ENCODE measurements at regions not wholly inside any gene's neighbourhood (a gene's known extent, or its start where the extent isn't known, plus 50 kb on each side); places are given as distances from the start of the nearest gene placed in this dataset.
A peak's percentile ranks its signal among the peaks of the same experiment; 100 is the strongest.

GRCh38 chr1:240004086-240004749, 87.5 kb upstream of the FMN2 start:
- H3K27ac Mint-ChIP-seq, result no peak overlapping the region
- no peaks in the 10 kb centered on the region for H3K36me3 Mint-ChIP-seq (ENCODE audit: low read depth)
- H3K27me3 Mint-ChIP-seq, result peaks cover 5% of the 10 kb centered on the region
- H3K4me3 Mint-ChIP-seq, result no peak overlapping the region
- H3K4me1 Mint-ChIP-seq, result no peaks in the 10 kb centered on the region
- peak; percentile 61 for DNase-seq
- intact Hi-C loops (cut with micrococcal nuclease), result no loop called here
- H3K9me3 Mint-ChIP-seq, result no peaks in the 10 kb centered on the region

GRCh38 chr1:240005997-240006650, 85.6 kb upstream of the FMN2 start:
- no peak for DNase-seq
- Mint-ChIP-seq H3K36me3 (ENCODE audit: low read depth) (no peaks in the 10 kb centered on the region), H3K4me1 (no peaks in the 10 kb centered on the region), H3K27me3 (no peaks in the 10 kb centered on the region), H3K4me3 (no peak overlapping the region), H3K9me3 (no peaks in the 10 kb centered on the region), H3K27ac (no peak overlapping the region)
- intact Hi-C loops (cut with micrococcal nuclease), result no loop called here

- no peak for DNase-seq
- intact Hi-C loops (cut with micrococcal nuclease), result no loop called here
- Mint-ChIP-seq H3K36me3 (ENCODE audit: low read depth) (no peaks in the 10 kb centered on the region), H3K4me3 (no peak overlapping the region), H3K27ac (no peak overlapping the region), H3K4me1 (no peaks in the 10 kb centered on the region), H3K27me3 (no peaks in the 10 kb centered on the region), H3K9me3 (no peaks in the 10 kb centered on the region)
Observed at GRCh38 chr1:240008298-240008697, 83.4 kb upstream of the FMN2 start.

- no peak overlapping the region for H3K27ac Mint-ChIP-seq
- no peak for DNase-seq
- H3K9me3 Mint-ChIP-seq, result no peaks in the 10 kb centered on the region
- H3K27me3 Mint-ChIP-seq, result no peaks in the 10 kb centered on the region
- H3K36me3 Mint-ChIP-seq (ENCODE audit: low read depth), result no peaks in the 10 kb centered on the region
- H3K4me1 Mint-ChIP-seq, result no peaks in the 10 kb centered on the region
- intact Hi-C loops (cut with micrococcal nuclease), result no loop called here
- H3K4me3 Mint-ChIP-seq, result no peak overlapping the region
Observed at GRCh38 chr1:240014051-240014450, 77.6 kb upstream of the FMN2 start.

- H3K9me3 Mint-ChIP-seq, result no peaks in the 10 kb centered on the region
- no peak overlapping the region for H3K4me3 Mint-ChIP-seq
- no peaks in the 10 kb centered on the region for H3K4me1 Mint-ChIP-seq
- H3K27me3 Mint-ChIP-seq, result no peaks in the 10 kb centered on the region
- no peak overlapping the region for H3K27ac Mint-ChIP-seq
- intact Hi-C loops (cut with micrococcal nuclease), result no loop called here
- no peaks in the 10 kb centered on the region for H3K36me3 Mint-ChIP-seq (ENCODE audit: low read depth)
- DNase-seq, result no peak
Observed at GRCh38 chr1:240018617-240019016, 73.1 kb upstream of the FMN2 start.

GRCh38 chr1:240019524-240019923, 72.2 kb upstream of the FMN2 start:
- no peak overlapping the region for H3K27ac Mint-ChIP-seq
- H3K27me3 Mint-ChIP-seq, result no peaks in the 10 kb centered on the region
- intact Hi-C loops (cut with micrococcal nuclease), result no loop called here
- no peaks in the 10 kb centered on the region for H3K4me1 Mint-ChIP-seq
- no peaks in the 10 kb centered on the region for H3K9me3 Mint-ChIP-seq
- DNase-seq, result no peak
- no peak overlapping the region for H3K4me3 Mint-ChIP-seq
- H3K36me3 Mint-ChIP-seq (ENCODE audit: low read depth), result no peaks in the 10 kb centered on the region

GRCh38 chr1:240020871-240021270, 70.8 kb upstream of the FMN2 start:
- H3K27ac Mint-ChIP-seq, result no peak overlapping the region
- H3K4me3 Mint-ChIP-seq, result no peak overlapping the region
- no peak for DNase-seq
- H3K9me3 Mint-ChIP-seq, result no peaks in the 10 kb centered on the region
- no peaks in the 10 kb centered on the region for H3K4me1 Mint-ChIP-seq
- no peaks in the 10 kb centered on the region for H3K36me3 Mint-ChIP-seq (ENCODE audit: low read depth)
- intact Hi-C loops (cut with micrococcal nuclease), result no loop called here
- no peaks in the 10 kb centered on the region for H3K27me3 Mint-ChIP-seq

- Mint-ChIP-seq H3K9me3 (no peaks in the 10 kb centered on the region), H3K36me3 (ENCODE audit: low read depth) (no peaks in the 10 kb centered on the region), H3K4me1 (no peaks in the 10 kb centered on the region), H3K27ac (no peak overlapping the region), H3K4me3 (no peak overlapping the region), H3K27me3 (no peaks in the 10 kb centered on the region)
- intact Hi-C loops (cut with micrococcal nuclease), result no loop called here
- no peak for DNase-seq
Observed at GRCh38 chr1:240021709-240022108, 70.0 kb upstream of the FMN2 start.

- H3K27me3 Mint-ChIP-seq, result no peaks in the 10 kb centered on the region
- no peak overlapping the region for H3K4me3 Mint-ChIP-seq
- no peaks in the 10 kb centered on the region for H3K4me1 Mint-ChIP-seq
- peak; percentile 67 for DNase-seq
- intact Hi-C loops (cut with micrococcal nuclease), result loop anchor here (2.0 kb wide), 1 partner anchor 122 kb away; no protein-coding TSS in a partner anchor
- H3K9me3 Mint-ChIP-seq, result no peaks in the 10 kb centered on the region
- no peak overlapping the region for H3K27ac Mint-ChIP-seq
- H3K36me3 Mint-ChIP-seq (ENCODE audit: low read depth), result no peaks in the 10 kb centered on the region
Observed at GRCh38 chr1:240027059-240027462, 64.6 kb upstream of the FMN2 start.

- Mint-ChIP-seq H3K27me3 (no peaks in the 10 kb centered on the region), H3K4me1 (no peaks in the 10 kb centered on the region), H3K9me3 (no peaks in the 10 kb centered on the region), H3K4me3 (no peak overlapping the region), H3K27ac (no peak overlapping the region), H3K36me3 (ENCODE audit: low read depth) (no peaks in the 10 kb centered on the region)
- no peak for DNase-seq
- intact Hi-C loops (cut with micrococcal nuclease), result no loop called here
Observed at GRCh38 chr1:240029418-240029817, 62.3 kb upstream of the FMN2 start.

GRCh38 chr1:240030236-240030635, 61.4 kb upstream of the FMN2 start:
- Mint-ChIP-seq H3K27ac (no peak overlapping the region), H3K36me3 (ENCODE audit: low read depth) (no peaks in the 10 kb centered on the region), H3K4me1 (no peaks in the 10 kb centered on the region), H3K27me3 (no peaks in the 10 kb centered on the region), H3K4me3 (no peak overlapping the region), H3K9me3 (no peaks in the 10 kb centered on the region)
- intact Hi-C loops (cut with micrococcal nuclease), result no loop called here
- no peak for DNase-seq

GRCh38 chr1:240031009-240031408, 60.7 kb upstream of the FMN2 start:
- no peaks in the 10 kb centered on the region for H3K36me3 Mint-ChIP-seq (ENCODE audit: low read depth)
- intact Hi-C loops (cut with micrococcal nuclease), result no loop called here

GRCh38 chr1:240031414-240031813, 60.3 kb upstream of the FMN2 start:
- no peaks in the 10 kb centered on the region for H3K4me1 Mint-ChIP-seq
- H3K9me3 Mint-ChIP-seq, result no peaks in the 10 kb centered on the region
- no peak overlapping the region for H3K27ac Mint-ChIP-seq
- no peak for DNase-seq
- no peak overlapping the region for H3K4me3 Mint-ChIP-seq
- H3K36me3 Mint-ChIP-seq (ENCODE audit: low read depth), result no peaks in the 10 kb centered on the region
- no peaks in the 10 kb centered on the region for H3K27me3 Mint-ChIP-seq
- intact Hi-C loops (cut with micrococcal nuclease), result no loop called here

More at GRCh38 chr1:240031009-240031408, 60.7 kb upstream of the FMN2 start:
- Mint-ChIP-seq H3K4me3 (no peak overlapping the region), H3K9me3 (no peaks in the 10 kb centered on the region), H3K27ac (no peak overlapping the region), H3K4me1 (no peaks in the 10 kb centered on the region), H3K27me3 (no peaks in the 10 kb centered on the region)
- DNase-seq, result no peak

- no peak overlapping the region for H3K4me3 Mint-ChIP-seq
- no peaks in the 10 kb centered on the region for H3K9me3 Mint-ChIP-seq
- no peaks in the 10 kb centered on the region for H3K4me1 Mint-ChIP-seq
- H3K27ac Mint-ChIP-seq, result no peak overlapping the region
- no peaks in the 10 kb centered on the region for H3K36me3 Mint-ChIP-seq (ENCODE audit: low read depth)
- no peaks in the 10 kb centered on the region for H3K27me3 Mint-ChIP-seq
- intact Hi-C loops (cut with micrococcal nuclease), result no loop called here
- no peak for DNase-seq
Observed at GRCh38 chr1:240033406-240033805, 58.3 kb upstream of the FMN2 start.

- Mint-ChIP-seq H3K4me3 (no peak overlapping the region), H3K36me3 (ENCODE audit: low read depth) (no peaks in the 10 kb centered on the region), H3K9me3 (no peaks in the 10 kb centered on the region), H3K4me1 (no peaks in the 10 kb centered on the region), H3K27me3 (no peaks in the 10 kb centered on the region), H3K27ac (no peak overlapping the region)
- intact Hi-C loops (cut with micrococcal nuclease), result no loop called here
- no peak for DNase-seq
Observed at GRCh38 chr1:240036526-240036925, 55.2 kb upstream of the FMN2 start.

Measured in activated CD4-positive, alpha-beta T cell treated with anti-CD3 and anti-CD28 coated beads, Interleukin-2, amount 10 ng/mL, durations not matched to agents 24 days and 14 days (primary cell).